Stimulated activated CD4-positive, alpha-beta T cell treated with anti-CD3 and anti-CD28 coated beads, Interleukin-4, amount 100 ng/mL, for 1 hour (primary cell): ENCODE measurements at regions not wholly inside any gene's neighbourhood (a gene's known extent, or its start where the extent isn't known, plus 50 kb on each side); places are given as distances from the start of the nearest gene placed in this dataset.

ENCODE experiments used
- DNase-seq: peaks from one replicate; pipeline ENCODE4 v3.0.0-alpha.2; 2020

DNA sequence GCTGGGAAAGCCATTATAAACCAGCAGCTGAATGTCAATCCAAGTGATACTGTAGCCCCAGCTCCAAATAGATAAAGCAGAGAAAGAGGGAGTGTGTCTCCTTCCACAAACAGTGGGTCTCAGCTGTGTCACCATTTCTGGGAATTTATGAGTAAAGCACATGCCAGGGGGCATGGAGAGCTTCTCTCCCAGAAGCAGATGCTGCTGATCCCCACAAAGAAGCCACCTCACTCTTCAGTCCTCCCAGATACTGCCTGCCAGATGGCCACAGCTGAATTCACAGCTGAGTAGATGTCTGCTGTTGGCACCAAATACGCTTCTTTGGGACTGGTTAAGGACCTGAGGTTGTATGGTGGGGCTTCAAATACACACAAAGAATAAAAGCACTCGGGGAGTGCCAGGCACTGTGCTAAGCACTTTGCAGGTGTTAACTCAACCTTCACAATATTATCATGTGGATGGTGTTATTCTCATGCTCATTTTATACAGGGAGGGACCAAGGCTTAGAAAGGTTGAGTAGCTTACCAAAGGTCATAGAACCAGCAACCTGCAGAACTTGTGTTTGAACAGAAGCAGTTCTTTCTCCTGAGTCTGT, 298.3 kb downstream of the CDH11 start:
- no peak for DNase-seq

DNA sequence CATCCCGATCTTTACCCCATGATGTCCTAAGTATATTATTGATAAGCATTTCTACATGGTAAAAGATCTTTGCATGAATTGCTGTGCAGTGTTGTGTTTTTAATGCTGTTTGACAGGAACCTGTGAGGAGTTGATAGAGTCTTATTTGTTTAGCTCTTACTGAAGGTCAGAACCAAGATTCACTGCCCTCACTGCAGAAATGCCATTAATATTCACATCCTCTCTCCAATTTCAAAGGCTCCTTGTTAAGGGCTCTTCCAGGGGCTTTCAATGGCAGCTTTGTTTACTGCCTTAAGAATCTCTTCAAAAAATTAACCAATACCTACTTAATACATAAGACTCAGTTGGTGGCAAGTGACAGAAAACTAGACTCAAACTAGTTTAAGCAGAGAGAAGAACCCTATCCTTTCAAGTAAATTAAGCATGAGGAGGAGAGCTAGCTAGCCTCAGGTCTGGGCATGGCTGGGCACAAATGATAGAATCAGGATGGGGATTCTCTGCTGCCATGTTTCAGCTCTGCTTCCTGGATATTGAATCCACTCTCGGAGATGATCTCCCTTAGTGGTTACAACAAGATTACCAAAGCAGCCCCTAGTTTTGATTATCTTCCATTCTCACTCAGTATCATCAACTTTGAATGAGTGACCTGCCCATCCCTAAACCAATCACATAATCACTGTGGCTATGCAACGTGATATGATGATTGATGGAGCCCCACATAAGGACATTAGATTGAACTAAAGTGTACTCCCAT, 311.8 kb downstream of the CDH11 start:
- DNase-seq = no peak

DNA sequence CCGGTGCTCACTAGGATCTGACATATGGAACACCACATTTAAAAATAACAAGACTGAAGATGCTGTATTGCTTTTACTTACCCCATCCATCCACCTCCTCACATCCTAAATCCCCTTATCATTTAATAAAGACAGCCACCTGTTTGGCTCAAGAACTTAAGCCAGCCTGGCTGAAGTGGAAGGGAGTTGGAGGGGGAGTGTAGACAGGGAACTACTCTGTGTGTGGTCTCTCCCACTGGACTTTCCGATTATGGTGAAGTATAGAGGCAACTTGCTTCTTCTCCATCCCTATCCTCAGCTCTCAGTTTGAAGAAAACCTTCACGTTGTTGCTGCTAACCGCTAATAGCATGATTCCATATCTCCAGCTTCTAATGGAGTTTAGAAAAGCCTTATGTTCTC, 313.4 kb downstream of the CDH11 start:
- no peak for DNase-seq

DNA sequence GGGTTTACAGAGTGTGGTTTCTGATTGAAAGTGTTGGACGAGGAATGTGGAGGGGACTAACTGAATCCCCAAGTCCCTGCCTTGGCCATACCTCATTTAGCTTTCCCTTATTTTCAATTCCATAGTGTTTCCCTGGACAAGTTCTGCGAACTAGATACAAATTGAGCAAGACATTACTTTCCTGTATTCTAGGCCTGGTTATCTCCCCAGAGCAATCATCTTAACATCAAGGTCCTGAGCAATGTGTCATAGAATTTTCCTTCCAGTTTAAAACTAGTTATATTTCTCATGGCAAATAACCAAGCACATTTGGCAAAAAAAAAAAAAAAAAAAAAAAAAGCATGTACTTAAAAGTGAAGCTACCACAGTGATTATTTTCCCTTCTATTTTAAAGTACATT, 330.1 kb downstream of the CDH11 start:
- DNase-seq = no peak

DNA sequence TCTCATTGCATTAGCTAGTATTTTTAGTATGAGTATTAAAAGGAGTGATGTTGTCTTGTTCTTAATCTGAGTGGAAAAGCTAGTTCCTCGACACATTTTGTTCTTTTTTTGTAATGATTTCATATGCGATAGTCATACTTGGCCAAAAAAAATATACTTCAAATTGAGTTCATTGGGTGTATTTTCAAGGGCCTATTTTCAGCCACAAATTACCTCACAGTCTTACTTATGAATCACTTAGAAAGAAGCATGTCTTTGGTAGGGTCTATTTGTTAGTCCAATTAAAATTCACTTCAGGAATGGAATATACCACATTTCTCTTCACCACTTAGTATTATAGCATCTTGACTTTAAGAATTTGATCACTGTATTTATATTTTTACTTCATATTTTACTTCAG, 337.2 kb downstream of the CDH11 start:
- DNase-seq = no peak

DNA sequence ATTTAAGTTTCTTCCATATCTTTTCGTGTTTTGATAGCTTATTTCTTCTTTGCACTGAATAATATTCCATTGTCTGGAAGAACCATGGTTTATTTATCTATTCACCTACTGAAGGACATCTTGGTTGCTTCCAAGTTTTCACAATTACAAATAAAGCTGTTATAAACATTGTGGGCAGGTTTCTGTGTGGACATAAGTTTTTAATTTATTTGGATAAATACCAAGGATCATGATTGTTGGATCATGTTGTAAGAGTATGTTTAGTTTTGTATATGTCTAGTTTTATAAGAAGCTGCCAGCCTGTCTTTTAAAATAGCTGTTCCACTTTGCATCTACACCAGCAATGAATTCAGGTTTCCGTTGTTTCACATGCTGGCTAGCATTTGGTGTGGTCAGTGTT, 339.4 kb downstream of the CDH11 start:
- no peak for DNase-seq

DNA sequence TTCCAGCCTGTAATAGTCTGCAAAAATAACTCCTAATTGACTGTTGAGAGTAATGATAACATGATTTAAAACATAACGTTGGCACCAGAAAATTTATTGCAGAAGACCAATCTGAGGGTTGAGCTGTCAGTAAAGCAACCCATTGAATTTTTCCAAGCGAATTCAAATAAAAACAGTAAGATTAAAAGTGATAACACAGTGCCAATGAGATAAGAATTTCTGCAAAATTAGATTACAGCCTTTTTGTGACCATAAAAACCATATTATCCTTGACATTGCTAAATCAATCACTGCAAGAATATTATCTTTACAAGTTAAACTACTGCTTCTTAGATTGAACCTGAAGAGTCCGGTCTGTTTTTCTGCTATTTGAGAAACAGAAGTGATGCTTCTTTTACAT, 341.4 kb downstream of the CDH11 start:
- DNase-seq = no peak

DNA sequence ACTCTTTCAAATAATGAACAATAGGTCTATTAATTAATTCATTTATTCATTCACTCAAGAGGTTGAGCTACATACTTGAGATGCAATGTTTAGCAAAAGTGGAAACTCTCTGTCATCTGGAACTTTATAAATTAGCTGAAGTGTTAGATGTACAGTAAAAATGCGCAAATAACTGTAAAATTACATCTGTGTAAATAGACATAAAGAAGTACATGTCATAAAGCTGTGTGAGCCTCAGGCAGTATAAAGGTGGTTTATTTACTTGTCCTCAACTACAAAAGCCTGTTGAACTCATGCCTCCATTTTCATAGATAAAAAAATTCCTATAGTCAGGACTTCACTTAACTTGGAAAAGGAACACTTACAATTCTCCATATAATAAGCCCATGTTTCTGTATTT, 343.1 kb downstream of the CDH11 start:
- DNase-seq = no peak

DNA sequence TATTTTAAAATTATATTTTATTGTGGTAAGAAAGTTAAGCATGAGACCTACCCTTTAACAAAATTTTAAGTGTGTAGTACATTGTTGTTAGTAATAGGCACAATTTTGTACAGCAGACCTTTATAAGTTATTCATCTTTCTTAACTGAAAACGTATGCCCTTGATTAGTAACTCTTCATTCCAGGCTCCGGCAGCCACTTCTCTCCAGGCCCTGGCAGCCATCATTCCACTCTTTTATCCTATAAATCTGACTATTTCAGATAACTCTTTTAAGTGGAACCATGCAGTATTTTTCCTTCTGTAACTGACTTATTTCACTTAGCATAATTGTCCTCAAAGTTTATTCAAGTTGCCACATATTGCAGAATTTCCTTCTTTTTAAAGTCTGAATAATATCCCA, 348.2 kb downstream of the CDH11 start:
- no peak for DNase-seq

DNA sequence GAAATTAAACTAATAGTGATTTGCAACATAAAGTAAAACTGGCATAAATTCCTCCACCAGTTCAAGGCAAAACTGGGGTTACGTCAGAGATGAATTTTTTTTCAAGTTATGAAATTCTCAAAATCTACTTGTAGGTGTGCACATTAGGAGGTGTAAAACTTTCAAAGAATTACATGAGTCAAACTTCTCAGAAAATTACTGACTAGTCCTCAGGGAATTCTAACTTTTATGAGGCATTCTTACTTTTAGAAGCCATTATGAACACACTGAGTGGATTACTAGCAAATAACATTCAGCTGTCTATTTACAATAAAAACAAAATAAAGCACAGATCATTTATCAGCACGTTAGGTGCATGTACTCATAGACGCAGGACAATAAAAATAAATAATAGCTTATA, 348.7 kb downstream of the CDH11 start:
- no peak for DNase-seq

DNA sequence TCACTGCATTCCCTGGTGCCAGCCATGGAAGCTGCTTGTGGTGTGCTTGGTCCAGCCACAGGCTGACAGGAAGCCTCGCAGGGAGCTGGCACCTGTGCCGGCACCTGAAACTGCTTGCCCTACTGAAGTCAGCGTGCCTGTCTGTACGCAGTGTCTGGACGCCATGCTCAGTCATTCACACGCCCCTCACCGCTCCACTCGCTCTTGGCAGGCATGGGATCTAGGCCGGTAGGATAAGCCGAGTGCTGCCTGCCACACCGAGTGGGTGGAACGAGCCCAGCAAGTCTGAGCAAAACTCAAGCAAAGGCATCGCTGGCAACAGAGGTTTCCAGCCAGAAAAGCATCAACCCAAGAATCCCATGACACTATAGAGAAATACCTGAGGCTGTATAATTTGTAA, 350.6 kb downstream of the CDH11 start:
- no peak for DNase-seq

DNA sequence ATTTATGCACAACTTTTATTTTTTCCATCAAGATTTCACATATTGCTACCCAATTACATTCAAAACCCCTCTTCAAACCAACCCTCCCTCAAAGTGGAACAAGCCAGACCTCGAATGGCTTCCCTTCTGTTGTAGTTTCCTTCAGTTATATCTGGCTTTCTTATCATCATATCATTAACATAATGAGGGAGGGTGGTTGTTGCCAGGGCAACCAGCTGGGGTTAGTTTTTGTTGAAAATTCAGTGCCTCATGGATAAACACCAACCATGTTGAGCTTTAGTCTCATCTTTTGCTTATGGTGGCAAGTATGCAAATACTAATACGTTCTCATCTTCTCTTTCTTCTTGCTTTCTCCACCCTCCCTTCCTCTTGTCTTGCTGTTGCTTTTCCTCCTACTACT, 359.7 kb downstream of the CDH11 start:
- no peak for DNase-seq

DNA sequence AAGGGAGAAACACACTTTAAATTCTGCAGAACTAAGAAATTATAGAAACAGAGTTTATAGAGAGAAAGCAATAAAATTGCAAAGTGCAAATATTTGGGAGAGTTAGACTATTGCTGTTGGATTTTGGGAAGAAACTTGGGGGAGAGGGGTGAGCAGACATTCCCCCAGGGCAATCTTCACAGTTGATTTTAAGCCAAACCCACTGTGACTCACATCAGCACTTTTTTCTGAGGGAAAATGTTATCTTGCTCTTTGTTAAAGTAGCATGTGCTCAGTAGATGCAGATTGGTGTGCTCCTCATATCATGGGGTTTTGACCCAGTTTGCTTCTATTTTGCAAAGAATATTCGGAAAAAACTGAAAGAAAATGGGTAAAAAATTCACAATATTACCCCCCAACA, 367.6 kb downstream of the CDH11 start:
- no peak for DNase-seq

DNA sequence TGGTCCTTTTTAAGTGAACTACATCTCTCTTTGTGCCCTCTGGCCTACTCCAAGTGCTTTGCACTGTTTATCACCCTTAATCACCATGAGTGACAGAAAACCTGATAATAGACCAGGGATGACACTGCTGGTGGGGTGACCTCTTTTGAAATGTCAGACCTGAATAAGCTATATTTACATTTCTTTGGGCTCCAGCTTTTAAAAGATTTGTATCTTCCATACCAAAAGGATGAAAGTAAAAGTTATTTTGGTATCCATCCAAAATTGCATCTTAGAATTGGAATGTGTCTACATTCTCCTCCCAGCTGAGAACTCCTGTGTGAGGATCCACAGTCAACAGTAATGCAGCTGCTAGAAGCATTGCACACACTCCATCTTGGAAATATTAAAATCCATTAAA, 370.0 kb downstream of the CDH11 start:
- no peak for DNase-seq

DNA sequence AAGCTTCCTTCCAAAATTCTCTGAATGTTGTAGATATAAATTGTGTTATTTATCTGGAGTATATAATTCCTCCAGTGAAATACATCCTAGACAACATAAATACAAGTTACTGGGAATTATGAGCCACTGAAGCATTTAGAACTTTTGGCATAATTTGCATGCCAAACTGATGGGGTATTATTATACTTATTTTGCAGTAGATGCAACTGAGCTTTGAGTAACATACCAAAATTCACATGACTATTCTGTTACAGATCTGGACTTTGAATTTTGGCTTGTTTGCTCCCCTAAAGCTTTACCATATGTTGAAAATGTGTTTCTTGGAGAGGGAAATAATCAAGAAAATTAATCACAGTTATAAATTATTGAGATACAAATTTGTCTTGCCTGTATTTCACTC, 372.5 kb downstream of the CDH11 start:
- no peak for DNase-seq

DNA sequence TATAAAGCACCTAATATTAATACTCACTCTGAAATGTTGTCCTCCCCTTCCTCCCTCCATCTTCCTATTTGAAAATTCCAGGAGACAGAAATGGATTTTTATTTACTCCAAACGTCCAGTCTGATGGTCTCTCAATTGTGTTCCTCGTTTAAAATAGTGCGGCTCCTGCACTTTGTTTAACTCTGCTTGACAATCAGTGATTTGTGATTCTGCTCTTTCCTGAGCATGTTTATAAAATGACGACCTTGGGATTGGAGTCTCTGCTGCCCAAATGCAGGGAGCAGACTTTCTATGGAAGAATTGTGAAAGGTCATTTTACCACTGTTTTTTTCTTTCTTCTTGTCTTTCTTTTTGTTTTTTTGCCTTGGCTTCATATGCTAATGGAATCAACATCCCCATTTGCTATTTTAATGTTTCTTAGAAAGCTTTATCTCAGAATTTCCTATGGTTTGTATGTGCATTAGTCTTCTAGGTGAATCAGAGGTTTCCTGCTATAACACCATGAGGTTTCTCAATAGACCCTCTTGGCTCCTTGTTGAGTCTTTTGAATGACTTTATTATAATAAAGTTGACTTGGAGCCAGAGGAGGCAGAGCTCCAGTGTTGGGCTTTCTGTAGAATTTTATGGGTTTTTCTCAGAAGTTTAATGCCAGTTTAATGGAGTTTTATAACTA, 376.5 kb downstream of the CDH11 start:
- DNase-seq = no peak

DNA sequence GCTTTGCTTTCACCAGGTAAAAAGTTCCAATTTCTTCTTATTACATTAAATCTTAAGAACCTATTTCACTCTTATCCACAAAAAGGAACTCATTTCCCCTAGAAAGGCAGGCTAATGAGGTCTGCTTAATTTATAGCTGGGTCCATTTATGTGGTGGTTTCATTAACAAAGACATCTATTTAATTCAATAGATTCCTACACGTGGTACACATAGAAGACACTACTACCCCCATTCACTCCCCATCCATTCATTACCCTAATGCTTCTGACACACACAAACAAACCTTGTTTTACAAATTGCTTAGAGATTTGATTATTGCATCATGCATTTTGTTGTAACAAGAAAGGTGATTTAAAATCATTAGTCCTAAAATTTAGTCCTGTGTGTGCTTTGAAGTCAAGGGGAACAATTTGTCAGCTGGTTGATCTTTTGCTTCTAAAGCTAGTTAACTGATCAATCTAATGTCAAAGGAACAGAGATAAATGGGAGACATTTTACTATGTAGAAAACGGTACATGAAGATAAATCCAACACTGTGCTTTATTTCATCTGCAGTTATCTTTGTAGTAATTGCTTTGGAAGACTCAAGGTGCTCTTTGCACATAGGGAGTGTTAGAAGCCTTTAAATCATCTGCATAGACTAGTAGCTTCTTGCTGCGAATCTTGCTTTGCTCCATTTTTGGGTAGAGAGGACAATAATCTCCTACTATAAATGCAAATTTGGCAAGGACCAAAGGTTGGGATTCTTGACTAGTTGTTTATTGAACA, 379.2 kb downstream of the CDH11 start:
- DNase-seq = no peak

DNA sequence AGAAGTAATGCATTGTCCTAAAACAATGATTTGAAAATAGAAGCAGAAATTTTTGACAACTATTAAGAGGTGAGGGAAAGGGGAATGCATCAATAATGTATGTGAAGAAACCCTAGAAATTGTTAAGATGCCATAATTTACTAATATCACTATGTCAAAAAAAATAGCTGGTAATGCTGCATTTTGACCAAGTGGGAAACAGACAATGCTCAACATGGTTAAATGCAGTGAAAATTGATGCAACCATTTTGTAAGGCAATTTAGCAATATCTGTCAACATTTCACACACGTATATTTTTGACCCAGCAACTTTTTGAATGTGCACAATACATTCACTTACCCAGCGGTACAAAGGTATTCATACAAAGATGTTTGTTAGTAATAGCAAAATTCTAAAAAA, 381.6 kb downstream of the CDH11 start:
- DNase-seq = no peak

DNA sequence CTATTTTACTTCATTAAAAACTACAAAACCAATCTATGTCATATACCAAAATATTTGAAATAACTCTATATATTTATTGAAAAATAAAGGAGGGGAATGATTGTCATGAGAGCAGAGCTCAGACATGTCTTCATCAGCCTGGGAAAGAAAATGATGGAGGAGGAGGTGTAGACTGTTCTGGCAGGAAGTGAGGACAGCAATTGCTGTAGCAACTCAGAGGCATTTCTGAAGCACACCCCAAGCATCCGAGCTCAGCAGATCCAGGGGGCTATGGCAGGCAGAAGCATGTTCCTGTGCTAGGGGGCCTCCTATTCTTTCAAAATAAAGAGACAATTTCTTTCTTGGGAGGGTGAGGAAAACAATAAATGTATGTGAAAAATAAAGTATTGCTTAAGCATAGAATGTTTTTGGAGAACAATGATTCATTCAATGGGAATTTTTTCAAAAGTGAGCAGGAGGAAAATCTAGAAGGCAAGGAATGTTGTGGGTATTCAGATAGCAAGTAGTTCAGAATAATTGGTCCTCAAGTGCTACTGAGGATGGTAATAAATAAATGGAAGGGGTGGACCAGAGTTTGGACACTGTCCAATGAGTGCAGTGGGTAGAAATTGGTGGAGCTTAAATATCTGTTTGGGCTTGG, 383.4 kb downstream of the CDH11 start:
- no peak for DNase-seq

DNA sequence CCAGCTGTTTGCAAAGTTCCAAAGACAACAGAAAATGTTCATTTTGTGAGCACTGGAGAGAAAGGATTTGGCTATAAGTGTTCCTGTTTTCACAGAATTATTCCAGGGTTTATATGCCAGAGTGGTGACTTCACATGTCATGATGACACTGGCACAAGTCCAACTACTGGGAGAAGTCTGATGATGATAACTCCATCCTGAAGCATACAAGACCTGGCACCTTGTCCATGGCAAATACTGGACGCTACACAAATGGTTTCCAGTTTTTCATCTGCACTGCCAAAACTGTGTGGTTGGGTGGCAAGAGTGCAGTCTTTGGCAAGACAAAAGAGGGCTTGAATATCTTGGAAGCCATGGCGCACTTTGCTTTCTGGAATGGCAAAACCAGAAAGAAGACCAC, 385.0 kb downstream of the CDH11 start:
- no peak for DNase-seq

DNA sequence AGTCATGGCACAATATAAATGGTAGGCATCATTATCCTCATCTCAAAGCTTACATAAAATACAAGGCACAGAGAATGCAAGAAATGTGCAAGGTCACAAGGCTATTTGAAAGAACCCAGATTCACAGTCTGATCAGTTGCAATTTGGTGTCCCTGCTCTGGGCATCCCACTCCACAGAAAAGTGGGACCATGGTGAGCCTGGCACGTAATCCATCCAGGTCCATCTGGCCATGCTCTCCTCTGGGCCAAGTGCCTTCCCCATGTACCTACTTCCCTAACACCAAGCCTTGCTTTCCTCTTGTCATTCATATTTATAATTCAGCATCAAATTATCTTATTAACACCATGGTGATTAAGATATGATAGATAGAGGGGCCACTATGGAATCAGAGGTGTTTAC, 390.0 kb downstream of the CDH11 start:
- no peak for DNase-seq

DNA sequence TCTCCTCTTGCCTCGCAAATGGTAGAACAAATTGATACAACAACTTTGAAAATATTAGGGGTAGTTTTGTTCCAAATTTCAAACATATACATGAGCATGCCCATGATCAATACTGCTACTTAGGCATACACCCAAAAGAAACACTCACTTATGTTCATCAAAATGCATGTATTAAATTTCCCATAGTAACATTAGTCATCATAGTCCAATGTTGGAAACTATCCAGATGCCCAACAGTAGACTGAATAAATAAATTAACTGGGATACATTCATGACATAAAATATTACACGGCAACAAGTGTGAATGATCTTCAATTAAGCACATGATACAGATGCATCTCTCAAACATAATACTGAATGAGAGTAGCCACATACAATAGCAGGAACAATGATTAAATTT, 391.6 kb downstream of the CDH11 start:
- DNase-seq = no peak

DNA sequence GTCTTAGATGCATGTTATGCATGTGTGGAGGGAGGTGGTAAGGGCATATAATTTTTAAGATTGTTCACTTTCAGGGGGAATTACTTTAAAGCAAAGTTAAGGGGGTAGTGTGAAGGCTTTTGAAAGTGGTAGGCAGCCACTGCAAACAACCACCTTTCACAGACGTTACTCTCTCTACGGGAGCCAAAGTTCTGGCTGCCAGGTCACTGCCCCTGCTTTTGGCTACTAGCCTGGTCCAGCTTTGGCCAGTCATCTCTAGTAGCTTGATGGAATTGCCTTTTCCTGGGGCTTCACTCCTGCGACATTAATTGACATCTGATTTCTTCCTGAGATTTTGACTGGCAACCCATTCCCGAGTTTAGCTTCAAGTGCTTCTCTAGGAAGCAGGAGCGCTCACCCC, 397.5 kb downstream of the CDH11 start:
- no peak for DNase-seq
